B cell (primary cell): ENCODE measurements at regions not wholly inside any gene's neighbourhood (a gene's known extent, or its start where the extent isn't known, plus 50 kb on each side); places are given as distances from the start of the nearest gene placed in this dataset.

Source experiments
- EZH2 ChIP-seq: IDR thresholded peaks from 2 replicates; pipeline ENCODE4 v1.6.1; 2012; ENCODE audit warnings: borderline replicate concordance, low read depth, mild to moderate bottlenecking, moderate library complexity, low read length; ENCODE audit not compliant: insufficient read depth, poor library complexity, severe bottlenecking
- TF ChIP-seq, protein P1 (sequence below): fragments of 200-600 bp; IDR thresholded peaks from one replicate; pipeline ENCODE4 v1.8.0; 2022; ENCODE audit warnings: antibody characterized with exemption, mild to moderate bottlenecking

DNA sequence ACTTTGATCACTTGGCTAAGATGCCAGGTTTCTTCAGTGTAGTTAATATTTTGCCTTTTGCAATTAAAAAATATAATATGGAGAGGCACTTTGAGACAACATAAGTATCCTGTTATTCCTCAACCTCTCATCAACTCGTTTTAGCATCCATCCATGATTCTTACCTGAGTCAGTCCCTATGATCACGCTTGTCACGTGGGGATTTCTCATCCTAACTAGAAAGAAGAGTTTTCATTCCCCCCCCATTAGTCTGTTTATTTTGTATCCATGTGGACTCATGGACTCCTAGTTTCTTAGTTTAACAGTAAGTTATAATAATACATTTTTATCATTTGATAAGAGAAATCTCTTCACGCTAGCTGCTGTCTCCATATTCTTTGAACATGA, 110.3 kb downstream of the SLC25A47 start:
- TF ChIP-seq, protein P1, sequence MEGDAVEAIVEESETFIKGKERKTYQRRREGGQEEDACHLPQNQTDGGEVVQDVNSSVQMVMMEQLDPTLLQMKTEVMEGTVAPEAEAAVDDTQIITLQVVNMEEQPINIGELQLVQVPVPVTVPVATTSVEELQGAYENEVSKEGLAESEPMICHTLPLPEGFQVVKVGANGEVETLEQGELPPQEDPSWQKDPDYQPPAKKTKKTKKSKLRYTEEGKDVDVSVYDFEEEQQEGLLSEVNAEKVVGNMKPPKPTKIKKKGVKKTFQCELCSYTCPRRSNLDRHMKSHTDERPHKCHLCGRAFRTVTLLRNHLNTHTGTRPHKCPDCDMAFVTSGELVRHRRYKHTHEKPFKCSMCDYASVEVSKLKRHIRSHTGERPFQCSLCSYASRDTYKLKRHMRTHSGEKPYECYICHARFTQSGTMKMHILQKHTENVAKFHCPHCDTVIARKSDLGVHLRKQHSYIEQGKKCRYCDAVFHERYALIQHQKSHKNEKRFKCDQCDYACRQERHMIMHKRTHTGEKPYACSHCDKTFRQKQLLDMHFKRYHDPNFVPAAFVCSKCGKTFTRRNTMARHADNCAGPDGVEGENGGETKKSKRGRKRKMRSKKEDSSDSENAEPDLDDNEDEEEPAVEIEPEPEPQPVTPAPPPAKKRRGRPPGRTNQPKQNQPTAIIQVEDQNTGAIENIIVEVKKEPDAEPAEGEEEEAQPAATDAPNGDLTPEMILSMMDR, result no peak
- no peak for TF ChIP-seq EZH2
